ENCODE measurements at regions not wholly inside any gene's neighbourhood (a gene's known extent, or its start where the extent isn't known, plus 50 kb on each side); places are given as distances from the start of the nearest gene placed in this dataset.

GRCh38 chr3:19093084-19093483, 55.2 kb upstream of the KCNH8 start:
- no peak for DNase-seq (ENCODE audit: low read depth in 3 of 3, low spot score in 1 of 3)

- no peak for DNase-seq (ENCODE audit: low read depth in 3 of 3, low spot score in 1 of 3)
Measured at GRCh38 chr3:19077388-19077787, 70.9 kb upstream of the KCNH8 start.

GRCh38 chr3:19075037-19075436, 73.3 kb upstream of the KCNH8 start:
- no peak for DNase-seq (ENCODE audit: low read depth in 3 of 3, low spot score in 1 of 3)

- DNase-seq (ENCODE audit: low read depth in 3 of 3, low spot score in 1 of 3): no peak
Measured at GRCh38 chr3:19074257-19074900, 73.9 kb upstream of the KCNH8 start.

GRCh38 chr3:19073341-19074105, 74.8 kb upstream of the KCNH8 start:
- no peak for DNase-seq (ENCODE audit: low read depth in 3 of 3, low spot score in 1 of 3)

GRCh38 chr3:19070325-19070724, 78.0 kb upstream of the KCNH8 start:
- DNase-seq (ENCODE audit: low read depth in 3 of 3, low spot score in 1 of 3): no peak

- no peak for DNase-seq (ENCODE audit: low read depth in 3 of 3, low spot score in 1 of 3)
Measured at GRCh38 chr3:19065027-19065426, 83.3 kb upstream of the KCNH8 start.

GRCh38 chr3:19063936-19064335, 84.4 kb upstream of the KCNH8 start:
- DNase-seq (ENCODE audit: low read depth in 3 of 3, low spot score in 1 of 3): no peak

GRCh38 chr3:19060404-19060803, 87.9 kb upstream of the KCNH8 start:
- DNase-seq (ENCODE audit: low read depth in 3 of 3, low spot score in 1 of 3): no peak

GRCh38 chr3:19052874-19053273, 95.4 kb upstream of the KCNH8 start:
- DNase-seq (ENCODE audit: low read depth in 3 of 3, low spot score in 1 of 3): no peak

GRCh38 chr3:19046440-19046839, 101.9 kb upstream of the KCNH8 start:
- no peak for DNase-seq (ENCODE audit: low read depth in 3 of 3, low spot score in 1 of 3)

GRCh38 chr3:19030522-19030839, 117.8 kb upstream of the KCNH8 start:
- no peak for DNase-seq (ENCODE audit: low read depth in 3 of 3, low spot score in 1 of 3)

- DNase-seq (ENCODE audit: low read depth in 3 of 3, low spot score in 1 of 3): no peak
Measured at GRCh38 chr3:19029837-19030521, 118.3 kb upstream of the KCNH8 start.

GRCh38 chr3:19025441-19025840, 122.9 kb upstream of the KCNH8 start:
- DNase-seq (ENCODE audit: low read depth in 3 of 3, low spot score in 1 of 3): no peak

- DNase-seq (ENCODE audit: low read depth in 3 of 3, low spot score in 1 of 3): no peak
Measured at GRCh38 chr3:19022546-19022945, 125.8 kb upstream of the KCNH8 start.

- no peak for DNase-seq (ENCODE audit: low read depth in 3 of 3, low spot score in 1 of 3)
Measured at GRCh38 chr3:19016851-19017250, 131.5 kb upstream of the KCNH8 start.

GRCh38 chr3:19013879-19014278, 134.4 kb upstream of the KCNH8 start:
- no peak for DNase-seq (ENCODE audit: low read depth in 3 of 3, low spot score in 1 of 3)

- DNase-seq (ENCODE audit: low read depth in 3 of 3, low spot score in 1 of 3): no peak
Measured at GRCh38 chr3:19012846-19013245, 135.5 kb upstream of the KCNH8 start.

- DNase-seq (ENCODE audit: low read depth in 3 of 3, low spot score in 1 of 3): no peak
Measured at GRCh38 chr3:19002606-19003005, 145.7 kb upstream of the KCNH8 start.

GRCh38 chr3:18998069-18998468, 150.2 kb upstream of the KCNH8 start:
- DNase-seq (ENCODE audit: low read depth in 3 of 3, low spot score in 1 of 3): no peak

GRCh38 chr3:18992709-18993108, 155.6 kb upstream of the KCNH8 start:
- DNase-seq (ENCODE audit: low read depth in 3 of 3, low spot score in 1 of 3): no peak

GRCh38 chr3:18989237-18989795, 159.0 kb upstream of the KCNH8 start:
- DNase-seq (ENCODE audit: low read depth in 3 of 3, low spot score in 1 of 3): no peak

Data from stimulated activated CD4-positive, alpha-beta T cell treated with anti-CD3 and anti-CD28 coated beads, TNF-alpha, amount 100 ng/mL, for 1 hour (primary cell).